ENCODE measurements at regions not wholly inside any gene's neighbourhood (a gene's known extent, or its start where the extent isn't known, plus 50 kb on each side); places are given as distances from the start of the nearest gene placed in this dataset.

DNA sequence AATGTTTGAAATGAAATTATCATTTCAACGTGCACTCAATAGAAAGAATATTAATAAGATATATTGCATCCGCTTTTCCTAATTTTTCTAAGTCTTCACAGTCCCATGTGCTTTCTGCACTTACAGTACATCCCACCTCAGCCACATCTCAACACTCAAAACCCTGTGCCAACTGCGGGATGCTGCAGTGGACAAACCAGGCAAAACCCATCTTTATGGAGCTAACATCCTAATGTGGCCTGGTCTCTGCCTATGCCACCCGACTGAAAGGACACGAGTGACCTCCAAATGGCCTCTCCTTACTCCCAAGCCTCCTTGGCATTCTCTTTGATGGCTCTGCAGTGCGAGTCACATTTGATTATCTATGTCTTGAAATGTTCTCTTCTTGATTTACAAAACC, 57.4 kb upstream of the ADRB1 start:
- H3K4me3 Mint-ChIP-seq: no peak overlapping the region
- H3K27me3 Mint-ChIP-seq (ENCODE audit: insufficient read depth): peaks cover 20% of the 10 kb centered on the region
- no peaks in the 10 kb centered on the region for H3K4me1 Mint-ChIP-seq (ENCODE audit: low read depth)
- TF ChIP-seq, protein P1, sequence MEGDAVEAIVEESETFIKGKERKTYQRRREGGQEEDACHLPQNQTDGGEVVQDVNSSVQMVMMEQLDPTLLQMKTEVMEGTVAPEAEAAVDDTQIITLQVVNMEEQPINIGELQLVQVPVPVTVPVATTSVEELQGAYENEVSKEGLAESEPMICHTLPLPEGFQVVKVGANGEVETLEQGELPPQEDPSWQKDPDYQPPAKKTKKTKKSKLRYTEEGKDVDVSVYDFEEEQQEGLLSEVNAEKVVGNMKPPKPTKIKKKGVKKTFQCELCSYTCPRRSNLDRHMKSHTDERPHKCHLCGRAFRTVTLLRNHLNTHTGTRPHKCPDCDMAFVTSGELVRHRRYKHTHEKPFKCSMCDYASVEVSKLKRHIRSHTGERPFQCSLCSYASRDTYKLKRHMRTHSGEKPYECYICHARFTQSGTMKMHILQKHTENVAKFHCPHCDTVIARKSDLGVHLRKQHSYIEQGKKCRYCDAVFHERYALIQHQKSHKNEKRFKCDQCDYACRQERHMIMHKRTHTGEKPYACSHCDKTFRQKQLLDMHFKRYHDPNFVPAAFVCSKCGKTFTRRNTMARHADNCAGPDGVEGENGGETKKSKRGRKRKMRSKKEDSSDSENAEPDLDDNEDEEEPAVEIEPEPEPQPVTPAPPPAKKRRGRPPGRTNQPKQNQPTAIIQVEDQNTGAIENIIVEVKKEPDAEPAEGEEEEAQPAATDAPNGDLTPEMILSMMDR (IDR thresholded peaks at IDR 0.05): no peak
- DNase-seq: no peak
- no peak overlapping the region for H3K27ac Mint-ChIP-seq
- no peaks in the 10 kb centered on the region for H3K36me3 Mint-ChIP-seq (ENCODE audit: low read depth)
- H3K9me3 Mint-ChIP-seq: no peaks in the 10 kb centered on the region

DNA sequence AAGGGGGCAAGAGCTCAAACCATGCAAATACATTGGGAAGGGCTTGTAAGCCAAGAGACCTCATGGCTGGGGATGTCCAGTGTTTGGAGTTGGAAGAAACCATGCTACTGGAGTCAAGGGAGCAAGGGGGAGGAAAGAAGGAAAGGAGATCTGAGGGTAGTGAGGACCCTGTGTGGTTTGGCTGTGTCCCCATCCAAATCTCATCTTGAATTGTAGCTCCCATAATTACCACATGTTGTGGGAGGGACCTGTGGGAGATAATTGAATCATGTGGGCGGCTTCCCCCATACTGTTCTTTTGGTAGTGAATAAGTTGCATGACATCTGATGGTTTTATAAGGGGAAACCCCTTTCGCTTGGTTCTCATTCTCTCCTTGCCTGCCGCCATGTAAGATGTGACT, 56.5 kb upstream of the ADRB1 start:
- H3K9me3 Mint-ChIP-seq: no peaks in the 10 kb centered on the region
- no peak overlapping the region for H3K27ac Mint-ChIP-seq
- DNase-seq: no peak
- peaks cover 3% of the 10 kb centered on the region for H3K4me1 Mint-ChIP-seq (ENCODE audit: low read depth)
- no peaks in the 10 kb centered on the region for H3K36me3 Mint-ChIP-seq (ENCODE audit: low read depth)
- H3K27me3 Mint-ChIP-seq (ENCODE audit: insufficient read depth): peaks cover 21% of the 10 kb centered on the region
- H3K4me3 Mint-ChIP-seq: no peak overlapping the region
- TF ChIP-seq, protein P1 (IDR thresholded peaks at IDR 0.05): no peak

DNA sequence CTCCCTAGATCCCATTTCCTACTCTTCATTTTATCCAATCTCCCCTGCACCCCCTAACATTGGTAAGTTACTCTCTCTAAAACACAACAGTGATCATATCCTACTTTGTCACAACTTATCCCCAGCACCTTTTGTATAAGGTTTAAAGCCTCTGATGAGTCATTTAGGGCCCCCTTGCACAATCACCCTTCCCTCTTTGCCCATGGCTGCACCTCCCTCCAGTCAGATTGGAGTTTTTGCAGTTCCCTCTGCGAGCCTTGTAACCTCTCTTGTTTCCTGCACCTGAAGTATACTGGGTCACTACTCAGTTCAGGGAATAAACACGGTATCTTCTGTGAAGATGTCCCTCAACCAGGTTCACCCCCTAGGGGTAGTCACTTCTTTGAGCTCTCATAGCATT, 55.9 kb upstream of the ADRB1 start:
- peaks cover 21% of the 10 kb centered on the region for H3K27me3 Mint-ChIP-seq (ENCODE audit: insufficient read depth)
- DNase-seq: no peak
- no peaks in the 10 kb centered on the region for H3K9me3 Mint-ChIP-seq
- peaks cover 9% of the 10 kb centered on the region for H3K4me1 Mint-ChIP-seq (ENCODE audit: low read depth)
- no peak overlapping the region for H3K27ac Mint-ChIP-seq
- TF ChIP-seq, protein P1 (IDR thresholded peaks at IDR 0.05): no peak
- no peaks in the 10 kb centered on the region for H3K36me3 Mint-ChIP-seq (ENCODE audit: low read depth)
- no peak overlapping the region for H3K4me3 Mint-ChIP-seq

DNA sequence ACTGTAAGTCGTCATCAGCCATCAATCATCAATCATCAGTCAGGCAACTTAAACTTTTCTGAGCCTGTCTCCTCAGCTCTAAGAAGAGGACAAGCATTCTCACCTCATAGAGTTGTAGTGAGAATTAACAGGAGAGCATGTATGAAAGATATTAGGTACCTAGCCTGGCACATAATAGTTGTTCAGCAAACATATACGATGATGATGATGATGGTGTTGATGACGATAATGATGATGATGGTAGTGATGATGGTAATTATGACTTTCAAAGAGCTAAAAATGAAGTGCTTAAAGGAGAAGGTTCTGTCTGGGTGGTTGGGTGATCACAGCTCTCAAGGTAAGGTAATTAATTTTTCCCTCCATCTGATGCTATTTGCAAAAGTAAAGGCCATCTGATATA, 55.1 kb upstream of the ADRB1 start:
- no peaks in the 10 kb centered on the region for H3K9me3 Mint-ChIP-seq
- TF ChIP-seq, protein P1 (IDR thresholded peaks at IDR 0.05): no peak
- peaks cover 21% of the 10 kb centered on the region for H3K27me3 Mint-ChIP-seq (ENCODE audit: insufficient read depth)
- DNase-seq: no peak
- H3K36me3 Mint-ChIP-seq (ENCODE audit: low read depth): no peaks in the 10 kb centered on the region
- peaks cover 16% of the 10 kb centered on the region for H3K4me1 Mint-ChIP-seq (ENCODE audit: low read depth)
- H3K4me3 Mint-ChIP-seq: no peak overlapping the region
- H3K27ac Mint-ChIP-seq: no peak overlapping the region

DNA sequence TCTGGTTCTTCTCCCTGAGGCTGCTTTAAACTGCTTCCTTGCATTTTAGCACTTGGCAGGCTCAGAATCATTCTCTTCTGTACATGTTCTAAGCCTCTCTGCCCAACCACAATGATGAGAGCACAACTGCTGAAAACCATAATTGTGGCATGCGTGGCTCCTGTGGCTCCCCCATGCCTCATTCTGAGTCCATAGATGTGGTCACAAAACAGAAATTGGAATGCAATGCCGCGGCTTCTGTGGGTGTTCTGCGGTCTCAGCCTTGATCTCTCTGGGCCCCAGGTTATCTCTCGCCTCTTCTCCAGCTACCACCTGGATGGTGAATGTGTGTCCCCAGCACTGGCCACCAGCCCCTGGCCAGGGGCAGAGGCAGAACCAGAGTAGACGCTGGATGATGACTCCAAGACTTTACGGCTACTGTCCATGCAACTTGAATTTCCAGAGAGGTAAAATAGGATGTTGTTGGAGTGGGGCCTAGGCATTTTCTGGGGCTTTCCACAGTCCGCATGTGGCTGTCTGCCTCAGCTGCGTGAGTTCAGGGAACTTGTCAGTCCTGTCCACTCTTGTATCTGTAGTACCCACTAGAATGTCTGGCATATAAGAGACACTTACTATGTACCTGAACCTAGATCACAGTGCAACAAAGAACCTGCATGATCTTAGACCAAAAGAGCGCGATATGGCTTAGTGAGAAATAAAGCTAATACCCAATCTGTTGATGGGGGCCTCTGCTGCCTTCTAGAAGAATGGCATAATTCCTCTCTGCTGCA, 52.4 kb upstream of the ADRB1 start:
- no peaks in the 10 kb centered on the region for H3K9me3 Mint-ChIP-seq
- no peaks in the 10 kb centered on the region for H3K36me3 Mint-ChIP-seq (ENCODE audit: low read depth)
- peaks cover 31% of the 10 kb centered on the region for H3K27me3 Mint-ChIP-seq (ENCODE audit: insufficient read depth)
- TF ChIP-seq, protein P1 (IDR thresholded peaks at IDR 0.05): no peak
- peaks cover 16% of the 10 kb centered on the region for H3K4me1 Mint-ChIP-seq (ENCODE audit: low read depth)
- no peak overlapping the region for H3K27ac Mint-ChIP-seq
- no peak for DNase-seq
- H3K4me3 Mint-ChIP-seq: no peak overlapping the region
